ENCODE measurements at regions not wholly inside any gene's neighbourhood (a gene's known extent, or its start where the extent isn't known, plus 50 kb on each side); places are given as distances from the start of the nearest gene placed in this dataset.
"Not testable (repeated sequence)": the region's sequence is repeated elsewhere in the genome, so short reads cannot be mapped to it uniquely, and the experiment has no call there.

DNA sequence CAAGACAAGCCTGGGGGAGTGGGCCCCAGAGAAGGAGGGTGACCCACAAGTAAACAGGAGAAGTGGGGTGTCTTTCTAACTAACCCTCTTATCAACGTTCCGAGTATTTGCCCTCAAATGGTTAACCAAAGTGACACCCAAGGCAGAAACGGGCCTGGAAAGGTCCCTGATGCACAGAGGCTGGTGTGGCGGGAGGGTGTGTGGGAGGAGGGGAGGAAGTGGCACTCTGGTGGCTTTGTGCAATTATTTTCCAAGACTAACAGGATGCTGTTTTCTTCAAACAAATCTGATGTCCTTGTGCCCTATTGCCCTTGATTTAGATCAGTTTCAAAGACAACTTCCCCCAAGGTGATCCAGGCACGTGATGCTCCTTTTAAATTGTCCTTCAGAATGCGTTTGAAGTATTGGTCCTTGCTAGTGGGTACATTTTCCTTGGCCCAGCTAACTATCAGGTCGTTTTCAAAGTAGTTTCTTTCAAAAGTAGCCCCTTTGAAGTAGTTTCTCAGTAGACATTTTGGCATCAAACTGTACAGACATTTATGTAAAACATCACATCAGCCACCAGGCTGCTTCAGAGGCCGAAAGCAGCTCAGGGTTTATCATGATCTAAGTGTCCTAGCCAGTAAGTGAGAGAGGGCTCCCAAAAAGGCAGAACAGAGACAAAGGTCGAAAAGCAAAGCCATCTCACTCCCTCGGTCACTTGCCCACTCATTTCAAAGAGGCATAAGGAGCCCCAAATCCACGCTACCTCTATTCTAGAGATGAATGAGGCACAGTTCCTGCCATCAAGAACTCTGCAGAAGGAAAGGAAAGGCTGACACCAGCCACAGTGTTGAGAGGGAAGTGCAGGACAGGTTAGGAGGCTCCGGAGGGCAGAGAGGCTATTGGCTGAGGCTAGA lies 371.1 kb upstream of the ID2 start:
- peak; percentile 58 for DNase-seq

GRCh38 chr2:8312221-8312620 lies 369.6 kb upstream of the ID2 start:
- DNase-seq, result no peak

DNA sequence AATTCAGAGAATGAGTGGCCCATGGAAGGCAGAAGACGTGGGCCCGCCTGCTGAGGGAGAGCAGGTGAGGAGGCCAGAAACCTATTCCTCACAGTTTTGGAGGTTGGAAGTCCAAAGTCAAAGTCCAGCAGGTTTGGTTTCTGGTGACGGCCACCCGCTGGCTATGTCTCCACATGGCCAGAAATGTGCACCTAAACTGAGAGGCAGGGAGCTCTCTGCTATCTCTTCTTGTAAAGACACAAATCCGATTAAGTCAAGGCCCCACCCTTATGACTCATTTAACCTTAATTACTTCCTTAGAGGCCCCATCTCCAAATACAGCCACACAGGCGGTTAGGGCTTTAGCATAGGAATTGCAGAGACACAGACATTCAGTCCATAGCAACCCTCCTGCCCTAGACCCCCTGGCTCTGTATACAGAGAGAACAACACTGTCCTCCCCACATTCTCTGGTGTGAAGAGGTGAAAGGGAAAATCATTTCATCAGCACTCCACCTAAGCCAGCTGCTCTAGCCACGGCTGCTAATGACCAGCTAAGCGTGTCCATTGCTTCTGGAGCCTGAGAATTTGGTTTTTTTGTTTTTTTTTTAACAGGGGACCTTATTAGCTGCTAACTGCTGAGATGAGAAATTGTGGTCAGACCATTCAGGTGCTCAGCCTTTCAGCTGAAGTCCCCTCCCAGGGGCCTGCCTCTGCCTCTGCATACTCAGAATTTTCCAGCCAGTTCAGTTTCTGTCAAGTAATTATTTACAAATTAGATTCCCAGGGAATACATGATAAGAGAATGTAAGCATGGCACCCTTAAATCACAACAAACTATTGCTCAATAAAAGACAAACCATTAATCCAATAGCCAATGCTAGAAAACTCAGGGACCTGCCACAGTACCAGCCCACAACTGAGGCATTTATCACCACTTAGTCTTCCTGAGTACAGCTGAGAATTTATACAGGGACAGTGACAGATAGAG lies 368.7 kb upstream of the ID2 start:
- DNase-seq, result peak; percentile 45

DNA sequence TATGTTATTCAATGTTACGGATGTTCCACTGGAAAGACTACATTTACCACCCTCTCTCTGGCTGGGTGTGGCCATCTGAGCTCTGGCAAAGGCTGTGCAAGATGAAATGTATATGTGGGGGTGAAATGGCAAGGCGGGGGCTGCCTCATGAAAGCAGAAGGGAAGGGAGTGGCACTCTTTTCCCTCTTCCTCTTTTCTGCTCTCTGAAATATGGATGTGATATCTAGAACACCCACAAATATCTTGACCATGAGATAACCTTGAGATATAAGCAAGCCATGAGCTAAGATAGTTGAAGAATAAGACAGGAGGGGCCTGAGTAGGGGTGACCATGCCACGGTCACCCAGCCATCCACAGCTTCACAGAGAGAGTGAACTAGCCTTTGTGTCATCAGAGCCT lies 367.8 kb upstream of the ID2 start:
- no peak for DNase-seq

DNA sequence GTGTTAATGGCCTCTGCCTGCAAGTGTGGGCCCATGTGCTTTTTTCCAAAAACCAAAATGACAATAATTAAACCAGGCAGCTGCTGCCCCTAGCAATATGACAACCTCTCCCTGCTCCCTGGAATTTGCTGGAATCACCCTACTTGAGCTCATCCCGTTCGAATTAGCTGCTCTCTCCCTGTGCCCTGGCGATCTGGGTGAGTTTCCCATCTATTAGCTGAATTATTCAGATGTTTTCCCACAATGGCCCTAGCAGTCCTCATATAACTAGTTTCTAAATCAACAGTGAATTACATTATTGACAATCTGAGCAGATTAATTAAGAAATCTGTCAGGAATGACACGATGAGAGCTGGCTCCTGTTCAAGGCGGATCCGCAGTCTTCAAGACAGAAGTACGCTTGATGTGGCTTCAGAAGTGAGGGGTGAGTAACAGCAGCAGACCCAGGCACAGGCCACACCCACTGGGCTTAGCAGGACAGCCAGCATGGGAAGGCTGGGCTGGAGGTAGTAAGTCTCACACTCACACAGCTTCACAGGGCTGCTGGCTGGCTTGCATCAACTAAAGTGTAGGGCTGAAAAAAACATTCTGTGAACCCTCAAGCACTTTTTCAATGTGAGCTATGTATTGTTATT lies 366.2 kb upstream of the ID2 start:
- no peak for DNase-seq

DNA sequence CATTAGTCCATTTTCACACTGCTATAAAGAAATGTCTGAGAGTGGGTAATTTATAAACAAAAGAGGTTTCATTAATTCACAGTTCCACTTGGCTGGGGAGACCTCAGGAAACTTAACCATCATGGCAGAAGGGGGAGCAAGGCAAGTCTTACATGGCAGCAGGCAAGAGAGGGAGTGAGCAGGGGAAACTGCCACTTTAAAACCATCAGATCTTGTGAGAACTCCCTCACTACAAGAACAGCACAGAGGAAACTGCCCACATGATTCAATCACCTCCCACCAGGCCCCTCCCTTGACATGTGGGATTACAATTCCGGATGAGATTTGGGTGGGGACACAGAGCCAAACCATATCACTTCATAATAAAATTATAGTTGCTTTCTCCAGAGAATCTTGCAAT lies 365.5 kb upstream of the ID2 start:
- DNase-seq, result no peak

GRCh38 chr2:8317418-8317817 lies 364.4 kb upstream of the ID2 start:
- DNase-seq, result no peak

GRCh38 chr2:8319219-8319618 lies 362.6 kb upstream of the ID2 start:
- DNase-seq, result no peak

- DNase-seq, result no peak
Observed at GRCh38 chr2:8320311-8321066, 361.4 kb upstream of the ID2 start.

DNA sequence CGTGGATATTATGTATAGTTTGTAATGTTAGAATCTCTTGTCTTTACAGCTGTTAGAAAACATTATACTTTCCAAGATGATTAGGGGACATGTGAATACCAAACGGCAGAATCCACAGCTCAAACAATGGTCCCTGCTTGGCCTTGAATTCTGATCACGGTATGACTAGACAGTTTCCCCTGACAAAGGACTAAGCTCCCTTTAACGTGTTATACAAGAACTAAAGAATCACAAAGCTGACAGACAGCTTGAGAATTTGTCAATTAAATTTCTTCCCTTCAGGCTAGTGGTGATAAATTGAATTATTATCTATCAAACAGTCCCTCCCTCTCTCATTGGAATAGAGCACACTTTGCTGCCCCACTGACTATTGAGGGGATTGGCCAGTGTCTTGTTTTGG lies 359.2 kb upstream of the ID2 start:
- no peak for DNase-seq

- no peak for DNase-seq
Observed at GRCh38 chr2:8324164-8324856, 357.5 kb upstream of the ID2 start.

- DNase-seq, result no peak
Observed at GRCh38 chr2:8324901-8325300, 357.0 kb upstream of the ID2 start.

DNA sequence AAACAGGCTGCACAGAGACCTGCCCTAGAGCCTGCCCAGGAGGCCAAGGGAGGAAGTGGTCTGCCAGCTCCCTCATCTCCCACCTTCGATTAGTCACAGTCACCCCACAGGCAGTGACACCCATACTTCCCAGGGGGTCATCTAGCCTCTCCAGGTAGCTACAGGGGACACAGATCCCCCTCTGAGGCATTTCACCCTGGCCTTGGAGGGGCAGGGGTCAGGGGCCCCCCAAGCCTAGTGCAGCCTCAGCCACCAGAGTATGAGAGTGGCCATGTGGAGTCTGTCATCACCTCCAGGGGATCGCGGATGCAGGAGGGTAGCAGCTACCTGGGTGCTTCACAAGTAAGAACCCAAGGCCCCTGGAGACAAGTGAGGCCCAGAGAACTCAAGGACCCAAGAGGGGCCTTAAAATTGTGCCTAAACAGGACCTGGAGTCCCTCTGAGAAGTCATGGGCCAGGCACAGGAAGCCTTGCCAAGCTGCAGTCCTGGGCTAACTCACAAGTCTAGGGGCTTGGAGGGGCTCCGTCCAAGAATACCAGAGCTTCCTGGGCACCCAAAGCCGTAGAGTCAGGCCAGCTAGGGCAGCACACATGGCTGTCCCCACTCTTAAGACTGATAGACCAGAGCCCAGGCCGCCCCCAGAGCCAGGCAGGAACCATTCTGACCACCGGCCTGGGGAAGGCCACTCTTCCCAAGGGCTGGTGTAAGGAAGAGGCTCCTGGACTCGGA lies 354.3 kb upstream of the ID2 start:
- DNase-seq, result no peak

DNA sequence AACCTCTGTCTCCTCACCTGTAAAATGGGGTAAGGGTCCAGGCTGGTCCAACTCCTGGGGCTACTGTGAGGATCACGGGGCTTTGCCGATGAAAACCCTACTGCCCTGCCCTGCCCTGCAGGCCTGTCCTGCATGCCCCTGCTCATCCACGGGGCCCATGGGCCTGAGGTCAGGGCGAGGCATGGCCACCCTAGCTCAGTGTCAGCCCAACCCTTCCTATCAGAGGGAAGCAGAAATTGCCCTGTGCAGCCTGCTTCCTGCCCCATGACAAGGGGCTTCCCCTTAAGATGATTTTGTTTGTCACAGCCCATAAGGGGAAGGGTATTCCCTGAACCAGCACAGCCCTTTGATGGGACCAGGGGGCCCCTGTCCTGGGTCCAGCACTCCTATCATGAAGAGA lies 353.6 kb upstream of the ID2 start:
- no peak for DNase-seq

DNA sequence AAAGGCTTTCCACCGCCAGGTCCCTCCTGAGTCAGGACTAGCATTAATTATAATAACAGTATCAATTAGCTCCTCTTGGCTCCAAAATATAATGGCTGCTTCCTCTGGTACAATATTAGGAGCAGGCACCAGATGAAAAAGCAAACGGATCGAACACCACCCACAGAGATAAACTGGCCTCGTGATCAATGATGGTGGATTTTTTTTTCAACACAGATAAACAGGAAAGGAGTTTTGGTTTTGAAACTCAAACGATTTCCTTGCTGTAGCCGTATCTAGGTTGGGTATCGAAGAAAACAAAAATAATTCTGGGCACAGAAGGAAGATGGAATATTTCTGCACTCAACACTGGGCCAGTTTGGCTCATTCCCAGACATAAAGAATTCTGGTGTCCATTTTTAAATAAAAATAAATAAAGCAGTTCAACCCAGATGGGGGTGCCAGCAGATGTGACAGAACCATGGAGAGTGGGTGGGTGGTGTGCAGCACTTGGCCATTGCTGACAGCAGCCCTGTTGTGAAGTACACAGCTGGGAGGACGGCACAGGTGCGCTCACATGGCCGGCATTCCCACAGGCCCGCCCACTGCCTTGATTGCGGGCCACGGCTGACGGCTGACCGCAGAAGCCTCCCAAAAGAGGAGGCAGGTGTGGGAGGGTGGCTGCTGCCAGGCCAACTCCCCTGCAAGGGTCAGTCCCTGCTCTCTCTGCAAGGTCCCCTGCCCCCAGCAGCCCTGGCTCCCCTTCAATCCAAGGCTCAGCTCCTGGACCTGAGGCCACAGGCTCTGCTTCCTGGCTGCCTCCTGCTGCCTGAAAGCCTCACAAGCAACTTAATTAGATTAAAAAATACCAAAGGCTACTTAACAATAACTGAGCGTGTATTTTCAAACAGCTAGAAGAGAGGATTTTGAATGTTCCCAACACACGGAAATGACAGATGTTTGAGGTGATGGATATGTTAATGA lies 351.9 kb upstream of the ID2 start:
- no peak for DNase-seq

DNA sequence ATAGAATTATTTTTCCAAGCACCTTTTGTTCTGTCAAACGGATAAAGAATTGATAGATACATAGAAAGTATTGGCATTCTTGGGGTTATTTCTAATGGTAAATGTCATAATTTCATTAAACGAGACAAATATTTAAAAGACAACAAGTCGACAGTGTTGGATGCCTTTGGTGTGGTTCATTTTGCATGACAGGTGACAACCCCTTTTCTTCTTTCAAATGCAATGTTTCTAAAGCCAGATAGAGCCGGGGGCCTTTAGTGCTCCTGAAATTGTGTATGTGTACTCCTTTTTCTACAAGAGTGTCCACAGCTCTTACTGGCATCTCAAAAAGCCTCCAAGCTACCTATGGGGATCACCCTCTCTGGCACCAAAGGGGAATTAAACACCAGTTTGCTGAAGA lies 350.8 kb upstream of the ID2 start:
- DNase-seq, result no peak

GRCh38 chr2:8332646-8333045 lies 349.2 kb upstream of the ID2 start:
- no peak for DNase-seq

DNA sequence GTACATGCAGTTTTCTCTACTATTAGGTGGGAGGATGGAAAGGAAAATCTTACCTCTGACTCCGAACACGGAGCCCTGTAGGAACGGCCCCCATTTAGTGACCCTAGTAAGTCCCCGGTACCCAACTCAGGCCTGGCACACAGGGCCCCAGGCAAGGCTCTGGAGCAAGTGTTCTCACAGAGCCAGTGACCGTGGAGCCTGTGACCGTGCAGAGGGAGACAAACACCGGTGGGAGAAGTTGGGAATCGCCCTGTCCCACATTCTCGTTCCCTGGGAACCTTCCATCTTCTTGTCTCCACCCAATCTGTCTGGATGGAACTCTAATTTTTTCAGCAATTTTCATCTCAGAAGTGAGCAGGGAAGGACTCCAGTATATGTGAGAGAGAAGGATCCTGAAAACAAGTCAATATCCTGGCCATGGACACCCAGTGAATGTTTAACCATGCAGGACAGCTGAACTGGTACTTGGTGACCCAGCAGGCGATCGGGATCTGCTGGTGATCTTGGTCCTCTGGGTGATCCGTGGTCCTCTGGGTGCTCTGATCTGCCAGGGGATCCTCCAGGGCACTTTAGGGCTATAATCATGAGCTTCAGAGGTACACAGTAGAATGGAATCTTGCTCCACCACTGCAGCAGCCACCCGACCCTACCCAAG lies 348.6 kb upstream of the ID2 start:
- DNase-seq, result no peak

GRCh38 chr2:8333832-8334187 lies 348.0 kb upstream of the ID2 start:
- not testable (repeated sequence) for DNase-seq
